GM21360 (cell line): ENCODE measurements at regions not wholly inside any gene's neighbourhood (a gene's known extent, or its start where the extent isn't known, plus 50 kb on each side); places are given as distances from the start of the nearest gene placed in this dataset.
"Not testable (repeated sequence)": the region's sequence is repeated elsewhere in the genome, so short reads cannot be mapped to it uniquely, and the experiment has no call there.

Source experiments
- ATAC-seq: cut with Tn5 transposase; IDR thresholded peaks from one replicate; pipeline ENCODE4 v1.9.1; 2021; ENCODE audit warnings: mild to moderate bottlenecking, moderate library complexity; ENCODE audit not compliant: unreplicated experiment

GRCh38 chr4:1589098-1589497 lies 95.0 kb downstream of the FAM53A start:
- ATAC-seq, result no peak

- no peak for ATAC-seq
Measured at GRCh38 chr4:1588306-1588705, 95.8 kb downstream of the FAM53A start.

- ATAC-seq, result no peak
Measured at GRCh38 chr4:1584498-1584897, 99.6 kb downstream of the FAM53A start.

- ATAC-seq, result no peak
Measured at GRCh38 chr4:1583859-1584258, 100.3 kb downstream of the FAM53A start.

GRCh38 chr4:1583051-1583785 lies 100.9 kb downstream of the FAM53A start:
- ATAC-seq, result no peak

GRCh38 chr4:1582227-1582626 lies 101.9 kb downstream of the FAM53A start:
- no peak for ATAC-seq

- ATAC-seq, result peak; percentile 73
Measured at GRCh38 chr4:1581164-1581894, 102.8 kb downstream of the FAM53A start.

- not testable (repeated sequence) for ATAC-seq
Measured at GRCh38 chr4:1580692-1581012, 103.5 kb downstream of the FAM53A start.

GRCh38 chr4:1579901-1580691 lies 104.0 kb downstream of the FAM53A start:
- peak; percentile 54 for ATAC-seq

GRCh38 chr4:1579001-1579900 lies 104.9 kb downstream of the FAM53A start:
- no peak for ATAC-seq

GRCh38 chr4:1578251-1578773 lies 105.8 kb downstream of the FAM53A start:
- ATAC-seq, result no peak

GRCh38 chr4:1577822-1578217 lies 106.3 kb downstream of the FAM53A start:
- ATAC-seq, result no peak

GRCh38 chr4:1576961-1577821 lies 106.9 kb downstream of the FAM53A start:
- no peak for ATAC-seq

- ATAC-seq, result no peak
Measured at GRCh38 chr4:1576304-1576960, 107.7 kb downstream of the FAM53A start.

GRCh38 chr4:1575418-1576303 lies 108.5 kb downstream of the FAM53A start:
- no peak for ATAC-seq

GRCh38 chr4:1574601-1575417 lies 109.3 kb downstream of the FAM53A start:
- ATAC-seq, result no peak

GRCh38 chr4:1573830-1574459 lies 110.2 kb downstream of the FAM53A start:
- ATAC-seq, result no peak
